GM23248 (cell line): ENCODE measurements at regions not wholly inside any gene's neighbourhood (a gene's known extent, or its start where the extent isn't known, plus 50 kb on each side); places are given as distances from the start of the nearest gene placed in this dataset.
A peak's percentile ranks its signal among the peaks of the same experiment; 100 is the strongest.

ENCODE experiments used
- DNase-seq: peaks from one replicate; pipeline ENCODE4 v3.0.0-alpha.2; 2015
- H2AFZ ChIP-seq: fragments of 200-600 bp; sonication (generic); 2 replicates; pipeline ENCODE4 v1.6.1; 2016; ENCODE audit warnings: antibody characterized with exemption
- H3F3A ChIP-seq: fragments of 200-600 bp; sonication (generic); 2 replicates; pipeline ENCODE4 v1.6.1; 2016; ENCODE audit warnings: mild to moderate bottlenecking, antibody characterized with exemption, mixed run types; ENCODE audit not compliant: insufficient read depth
- H3K27ac ChIP-seq: fragments of 200-600 bp; sonication (generic); 2 replicates; pipeline ENCODE4 v1.5.1; 2016; ENCODE audit warnings: mild to moderate bottlenecking
- H3K27me3 ChIP-seq: fragments of 200-600 bp; sonication (generic); replicated peaks from 2 replicates; pipeline ENCODE4 v1.6.1; 2016; ENCODE audit warnings: mild to moderate bottlenecking; ENCODE audit not compliant: insufficient read depth
- H3K36me3 ChIP-seq: fragments of 200-600 bp; sonication (generic); 2 replicates; pipeline ENCODE4 v1.6.1; 2016; ENCODE audit warnings: low read depth, mild to moderate bottlenecking
- H3K4me1 ChIP-seq: fragments of 200-600 bp; sonication (generic); 2 replicates; pipeline ENCODE4 v1.6.1; 2016; ENCODE audit warnings: mild to moderate bottlenecking; ENCODE audit not compliant: insufficient read depth
- H3K4me2 ChIP-seq: fragments of 200-600 bp; sonication (generic); one replicate; pipeline ENCODE4 v1.6.1; 2016; ENCODE audit warnings: mild to moderate bottlenecking; ENCODE audit not compliant: unreplicated experiment
- H3K4me3 ChIP-seq: fragments of 200-600 bp; sonication (generic); 2 replicates; pipeline ENCODE4 v1.5.1; 2016; ENCODE audit warnings: mild to moderate bottlenecking
- H3K79me2 ChIP-seq: fragments of 200-600 bp; sonication (generic); 2 replicates; pipeline ENCODE4 v1.6.1; 2016; ENCODE audit warnings: mild to moderate bottlenecking; ENCODE audit not compliant: insufficient read depth
- H3K9ac ChIP-seq: fragments of 200-600 bp; sonication (generic); 2 replicates; pipeline ENCODE4 v1.6.1; 2016; ENCODE audit warnings: mild to moderate bottlenecking
- H3K9me2 ChIP-seq: fragments of 200-600 bp; sonication (generic); 2 replicates; pipeline ENCODE4 v1.6.1; 2016; ENCODE audit warnings: mixed run types, mild to moderate bottlenecking, moderate library complexity; ENCODE audit not compliant: insufficient read depth
- H3K9me3 ChIP-seq: fragments of 200-600 bp; sonication (generic); one replicate; pipeline ENCODE4 v1.6.1; 2017; ENCODE audit warnings: low read depth
- H4K20me1 ChIP-seq: fragments of 200-600 bp; sonication (generic); 2 replicates; pipeline ENCODE4 v1.6.0; 2016; ENCODE audit not compliant: insufficient read depth
- EZH2 ChIP-seq: fragments of 200-600 bp; sonication (generic); IDR thresholded peaks from 2 replicates; pipeline ENCODE4 v1.6.1; 2018; ENCODE audit warnings: antibody characterized with exemption, mild to moderate bottlenecking; ENCODE audit not compliant: insufficient read depth, poor library complexity, severe bottlenecking
- EZH2phosphoT487 ChIP-seq: fragments of 200-600 bp; sonication (generic); IDR thresholded peaks from 2 replicates; pipeline ENCODE4 v1.6.1; 2018; ENCODE audit warnings: antibody characterized with exemption, moderate library complexity, mild to moderate bottlenecking, low read depth; ENCODE audit not compliant: insufficient read depth
- WGBS, 2 experiments: methylation state at CpG; one replicate each; pipeline ENCODE4 v1.1.6; 2015 to 2017; ENCODE audit warnings: low lambda C conversion rate in 2 of 2, low coverage in 1 of 2; ENCODE audit errors: missing lambda C conversion rate in 2 of 2; 5-methylcytosine and 5-hydroxymethylcytosine counted together
- in situ Hi-C: fragments of 300-500 bp; cut with MboI; formaldehyde crosslinking; loops from 2 replicates; pipeline ENCODE4 v1.15.0; 2020

DNA sequence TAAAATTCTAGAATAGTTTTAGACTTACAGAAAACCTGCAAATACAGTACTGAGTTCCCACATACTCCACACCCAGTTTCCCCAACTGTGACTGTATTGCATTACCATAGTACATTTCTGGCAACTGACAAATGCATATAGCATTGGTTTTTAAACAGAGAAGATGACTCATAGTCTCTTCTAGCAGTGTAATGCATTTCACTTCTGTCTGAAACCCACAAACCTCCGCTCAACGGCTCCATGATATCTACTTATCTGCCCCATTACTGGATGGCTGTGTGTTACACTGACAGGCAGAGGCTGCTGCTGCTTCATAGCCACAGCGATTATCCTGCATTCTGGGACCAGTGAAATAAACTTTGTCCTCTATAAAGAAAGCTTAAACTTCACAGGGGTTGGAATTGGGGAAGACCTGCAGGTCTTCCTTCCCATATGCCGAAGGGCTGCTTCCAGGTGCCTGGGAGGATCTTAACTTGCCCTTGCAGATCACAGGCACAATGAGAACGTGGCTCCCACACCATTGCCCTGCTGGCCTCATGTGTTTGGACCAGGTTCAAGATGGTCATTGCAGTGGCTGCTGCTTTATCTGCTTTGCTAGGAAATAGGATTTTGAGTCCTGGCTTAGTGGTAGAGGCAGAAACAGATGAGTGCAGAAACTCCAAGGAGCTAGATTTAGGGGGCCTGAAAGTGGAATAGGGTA is 742.6 kb upstream of the HS6ST1 start:
- in situ Hi-C loops = no loop called here
- Histone ChIP-seq H3K9me2 (no peaks in the 10 kb centered on the region), H3K4me2 (no peak overlapping the region), H4K20me1 (no peaks in the 10 kb centered on the region), H3F3A (no peaks in the 10 kb centered on the region), H2AFZ (no peak overlapping the region), H3K4me3 (no peak overlapping the region), H3K27ac (no peak overlapping the region), H3K9me3 (no peaks in the 10 kb centered on the region), H3K79me2 (no peaks in the 10 kb centered on the region), H3K36me3 (no peaks in the 10 kb centered on the region), H3K27me3 (no peaks in the 10 kb centered on the region), H3K4me1 (no peaks in the 10 kb centered on the region), H3K9ac (no peak overlapping the region)
- 9 to 15% methylated on average over 5 of the region's 5 CpGs for WGBS, 2 experiments
- peak; percentile 43 for DNase-seq
- no peak for TF ChIP-seq EZH2phosphoT487
- no peak for TF ChIP-seq EZH2

DNA sequence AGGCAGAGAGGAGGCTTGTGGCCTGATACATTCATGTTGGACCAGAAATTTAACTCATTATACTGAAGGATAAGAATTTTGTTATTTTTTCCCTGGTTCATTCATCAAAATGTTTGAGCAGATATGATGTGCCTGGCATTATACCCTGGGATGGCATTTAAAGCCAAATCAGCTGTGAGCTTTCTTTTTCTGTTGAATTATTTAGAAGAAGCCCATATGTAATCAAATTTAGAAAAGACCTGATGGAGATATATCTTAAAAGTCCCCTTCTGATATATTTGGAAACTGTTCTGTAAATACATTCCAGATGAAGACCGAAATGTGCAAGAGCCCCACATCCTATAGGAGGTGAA is 743.1 kb upstream of the HS6ST1 start:
- in situ Hi-C loops = no loop called here

DNA sequence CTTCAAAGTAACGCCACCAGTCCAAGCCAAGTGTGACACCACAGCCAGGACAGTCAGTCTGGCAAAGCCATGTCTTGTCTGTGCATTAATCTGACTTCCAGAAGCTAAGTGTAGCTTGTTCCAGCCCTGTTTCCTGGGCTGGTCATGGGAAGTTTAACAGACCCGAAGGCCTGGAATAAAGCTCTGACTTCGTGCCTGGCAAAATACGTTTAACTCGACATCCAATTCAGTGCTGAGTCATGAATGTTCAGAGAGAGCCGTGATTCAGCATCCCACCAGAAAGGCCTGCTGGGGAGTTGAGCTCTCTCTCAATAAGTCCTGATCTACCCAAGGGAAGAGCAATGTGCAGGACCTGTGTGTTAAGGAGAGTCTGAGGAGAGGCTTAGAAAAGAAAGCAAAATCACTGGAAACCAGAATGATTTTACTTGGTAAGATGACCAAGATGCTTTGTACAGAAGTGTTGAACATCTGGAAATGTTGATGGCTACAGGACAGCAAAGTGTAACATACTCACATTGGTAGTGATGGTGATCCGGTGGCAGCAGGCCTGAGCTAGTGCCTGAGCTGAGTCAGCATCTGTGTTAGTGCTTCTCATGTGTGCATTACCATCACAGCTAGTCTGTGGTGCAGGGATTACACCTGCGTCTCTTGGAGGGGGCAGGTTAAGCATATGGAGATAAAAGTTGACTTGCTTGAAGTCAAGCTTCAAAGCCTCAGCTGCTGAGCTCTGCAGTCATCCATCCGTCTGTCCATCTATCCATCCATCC is 743.7 kb upstream of the HS6ST1 start:
- TF ChIP-seq EZH2 (no peak), EZH2phosphoT487 (no peak)
- H3K9me3 ChIP-seq = no peaks in the 10 kb centered on the region
- no peaks in the 10 kb centered on the region for H4K20me1 ChIP-seq
- in situ Hi-C loops = no loop called here
- no peaks in the 10 kb centered on the region for H3K36me3 ChIP-seq
- H3K4me2 ChIP-seq = no peak overlapping the region
- no peak overlapping the region for H3K9ac ChIP-seq
- DNase-seq = no peak
- no peak overlapping the region for H3K27ac ChIP-seq
- H3K79me2 ChIP-seq = no peaks in the 10 kb centered on the region
- no peaks in the 10 kb centered on the region for H3K27me3 ChIP-seq
- H2AFZ ChIP-seq = no peak overlapping the region
- 27 to 37% methylated on average over 9 of the region's 9 CpGs for WGBS, 2 experiments
- H3K4me3 ChIP-seq = no peak overlapping the region
- no peaks in the 10 kb centered on the region for H3F3A ChIP-seq
- no peaks in the 10 kb centered on the region for H3K4me1 ChIP-seq
- no peaks in the 10 kb centered on the region for H3K9me2 ChIP-seq

More for the DNA sequence above, 743.1 kb upstream of the HS6ST1 start:
- Histone ChIP-seq H2AFZ (no peak overlapping the region), H3K4me2 (no peak overlapping the region), H3K79me2 (no peaks in the 10 kb centered on the region), H3K9me3 (no peaks in the 10 kb centered on the region), H3K27ac (no peak overlapping the region), H4K20me1 (no peaks in the 10 kb centered on the region), H3K9ac (no peak overlapping the region), H3K27me3 (no peaks in the 10 kb centered on the region), H3K4me3 (no peak overlapping the region), H3K4me1 (no peaks in the 10 kb centered on the region), H3F3A (no peaks in the 10 kb centered on the region), H3K9me2 (no peaks in the 10 kb centered on the region), H3K36me3 (no peaks in the 10 kb centered on the region)
- TF ChIP-seq EZH2 = no peak
- TF ChIP-seq EZH2phosphoT487 = no peak
- 26 to 28% methylated on average over 1 of the region's 1 CpG for WGBS, 2 experiments
- DNase-seq = no peak

DNA sequence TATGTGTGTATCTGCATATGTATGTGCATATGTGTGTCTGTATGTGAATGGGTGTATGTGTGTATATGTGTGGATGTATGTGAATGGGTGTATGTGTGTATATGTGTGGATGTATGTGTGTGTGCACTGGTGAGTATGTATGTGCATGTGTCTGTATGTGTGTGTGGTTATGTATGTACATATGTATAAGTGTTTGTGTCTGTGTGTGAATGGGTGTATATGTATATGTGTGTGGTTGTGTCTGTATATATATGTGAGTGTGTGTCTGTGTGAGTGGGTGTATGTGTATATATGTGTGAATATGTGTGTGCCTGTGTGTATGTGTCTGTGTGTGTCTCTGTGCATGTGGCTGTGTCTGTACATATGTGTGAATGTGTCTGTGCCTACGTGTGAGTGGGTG is 748.4 kb upstream of the HS6ST1 start:
- WGBS, 2 experiments = 8% methylated on average over 1 of the region's 1 CpG

More for the DNA sequence above, 748.4 kb upstream of the HS6ST1 start:
- in situ Hi-C loops = no loop called here
- Histone ChIP-seq H3K79me2 (no peaks in the 10 kb centered on the region), H3K9ac (no peak overlapping the region), H3K4me1 (no peaks in the 10 kb centered on the region), H3K27ac (no peak overlapping the region), H3K9me3 (no peaks in the 10 kb centered on the region), H3K9me2 (no peaks in the 10 kb centered on the region), H2AFZ (no peak overlapping the region), H4K20me1 (no peaks in the 10 kb centered on the region), H3K4me2 (no peak overlapping the region), H3K36me3 (no peaks in the 10 kb centered on the region), H3F3A (no peaks in the 10 kb centered on the region), H3K4me3 (no peak overlapping the region), H3K27me3 (no peaks in the 10 kb centered on the region)
- no peak for TF ChIP-seq EZH2phosphoT487
- TF ChIP-seq EZH2 = no peak
- no peak for DNase-seq
